ENCODE measurements at regions not wholly inside any gene's neighbourhood (a gene's known extent, or its start where the extent isn't known, plus 50 kb on each side); places are given as distances from the start of the nearest gene placed in this dataset.

GRCh38 chr14:101435546-101435945 lies 125.7 kb upstream of the DIO3 start:
- TF ChIP-seq CTCF (IDR thresholded peaks at IDR 0.05; ENCODE audit: insufficient read depth, low read length, poor library complexity, severe bottlenecking) (no peak), EZH2phosphoT487 (conservative IDR thresholded peaks at IDR 0.05; ENCODE audit: low read length) (no peak)
